ENCODE measurements at regions not wholly inside any gene's neighbourhood (a gene's known extent, or its start where the extent isn't known, plus 50 kb on each side); places are given as distances from the start of the nearest gene placed in this dataset.
A peak's percentile ranks its signal among the peaks of the same experiment; 100 is the strongest.

GRCh38 chr5:73387601-73388305 is 60.8 kb downstream of the FOXD1 start:
- 3% methylated on average over 7 of the region's 7 CpGs for WGBS (ENCODE audit: insufficient coverage)
- peaks cover 6% of the 10 kb centered on the region for H3K9me3 ChIP-seq (ENCODE audit: control insufficient read depth, insufficient read depth, low read length)
- TF ChIP-seq CTCF (IDR thresholded peaks at IDR 0.05) = no peak
- Mint-ChIP-seq H3K4me1 (peaks cover 21 to 22% of the 10 kb centered on the region in 2 donors), H3K9me3 (peaks cover 5 to 7% of the 10 kb centered on the region in 2 donors), H3K36me3 (peaks cover 18% of the 10 kb centered on the region), H3K27me3 (ENCODE audit: low read depth in 2 of 2) (peaks cover 31 to 56% of the 10 kb centered on the region in 2 donors), H3K4me3 (peak overlapping the region; percentile 65), H3K27ac (peak overlapping the region; percentile 8 to 10)
- H3K4me1 ChIP-seq (ENCODE audit: control insufficient read depth, insufficient read depth, low read length) = peaks cover 18% of the 10 kb centered on the region
- no peak overlapping the region for H3K27ac ChIP-seq (ENCODE audit: low read length)
- DNase-seq = peak in 1 of 2 donors; percentile 80
- intact Hi-C loops (cut with micrococcal nuclease) = no loop called here
- peak; percentile 21 to 79 (median 74) for ATAC-seq
- H3K36me3 ChIP-seq (ENCODE audit: control insufficient read depth, insufficient read depth, low read length) = no peaks in the 10 kb centered on the region
- peaks cover 7% of the 10 kb centered on the region for H3K27me3 ChIP-seq (ENCODE audit: control insufficient read depth, insufficient read depth, low read length)
- no peak overlapping the region for H3K4me3 ChIP-seq (ENCODE audit: low read length)

- peaks cover 5 to 7% of the 10 kb centered on the region in 2 donors for H3K9me3 Mint-ChIP-seq
- Histone ChIP-seq H3K27me3 (ENCODE audit: control insufficient read depth, insufficient read depth, low read length) (peaks cover 13% of the 10 kb centered on the region), H3K4me1 (ENCODE audit: control insufficient read depth, insufficient read depth, low read length) (peaks cover 23% of the 10 kb centered on the region), H3K9me3 (ENCODE audit: control insufficient read depth, insufficient read depth, low read length) (peaks cover 10% of the 10 kb centered on the region), H3K4me3 (ENCODE audit: low read length) (no peak overlapping the region), H3K27ac (ENCODE audit: low read length) (no peak overlapping the region), H3K36me3 (ENCODE audit: control insufficient read depth, insufficient read depth, low read length) (no peaks in the 10 kb centered on the region)
- DNase-seq = peak in 1 of 2 donors; percentile 47
- peaks cover 18% of the 10 kb centered on the region for H3K36me3 Mint-ChIP-seq
- H3K27ac Mint-ChIP-seq = peak overlapping the region; percentile 8 to 10
- WGBS (ENCODE audit: insufficient coverage) = no CpG with 5 or more reads among the region's 1 CpG
- peaks cover 31 to 52% of the 10 kb centered on the region in 2 donors for H3K27me3 Mint-ChIP-seq (ENCODE audit: low read depth in 2 of 2)
- peak overlapping the region; percentile 65 for H3K4me3 Mint-ChIP-seq
- peak in 2 of 3 donors; percentile 38 to 55 for ATAC-seq
- H3K4me1 Mint-ChIP-seq = peaks cover 21 to 22% of the 10 kb centered on the region in 2 donors
- no peak for TF ChIP-seq CTCF (IDR thresholded peaks at IDR 0.05)
- intact Hi-C loops (cut with micrococcal nuclease) = no loop called here
Observed at GRCh38 chr5:73387149-73387591, 61.4 kb downstream of the FOXD1 start.

- 90% methylated on average over 1 of the region's 1 CpG for WGBS (ENCODE audit: insufficient coverage)
- Mint-ChIP-seq H3K9me3 (peaks cover 5 to 7% of the 10 kb centered on the region in 2 donors), H3K36me3 (peaks cover 18% of the 10 kb centered on the region), H3K4me3 (no peak overlapping the region), H3K27me3 (ENCODE audit: low read depth in 2 of 2) (peaks cover 43 to 47% of the 10 kb centered on the region in 2 donors), H3K4me1 (peaks cover 21 to 22% of the 10 kb centered on the region in 2 donors), H3K27ac (no peak overlapping the region)
- intact Hi-C loops (cut with micrococcal nuclease) = no loop called here
- Histone ChIP-seq H3K27me3 (ENCODE audit: control insufficient read depth, insufficient read depth, low read length) (peaks cover 32% of the 10 kb centered on the region), H3K4me1 (ENCODE audit: control insufficient read depth, insufficient read depth, low read length) (peaks cover 45% of the 10 kb centered on the region), H3K27ac (ENCODE audit: low read length) (no peak overlapping the region), H3K4me3 (ENCODE audit: low read length) (no peak overlapping the region), H3K36me3 (ENCODE audit: control insufficient read depth, insufficient read depth, low read length) (no peaks in the 10 kb centered on the region), H3K9me3 (ENCODE audit: control insufficient read depth, insufficient read depth, low read length) (peaks cover 14% of the 10 kb centered on the region)
- ATAC-seq = no peak
- no peak for TF ChIP-seq CTCF (IDR thresholded peaks at IDR 0.05)
- DNase-seq = no peak
Observed at GRCh38 chr5:73384861-73385260, 63.7 kb downstream of the FOXD1 start.
